ENCODE measurements at regions not wholly inside any gene's neighbourhood (a gene's known extent, or its start where the extent isn't known, plus 50 kb on each side); places are given as distances from the start of the nearest gene placed in this dataset.

GRCh38 chr6:93785694-93786030 is 366.3 kb upstream of the EPHA7 start:
- no peak for DNase-seq

- DNase-seq = peak; percentile 80
Measured at GRCh38 chr6:93784794-93785693, 365.7 kb upstream of the EPHA7 start.

DNA sequence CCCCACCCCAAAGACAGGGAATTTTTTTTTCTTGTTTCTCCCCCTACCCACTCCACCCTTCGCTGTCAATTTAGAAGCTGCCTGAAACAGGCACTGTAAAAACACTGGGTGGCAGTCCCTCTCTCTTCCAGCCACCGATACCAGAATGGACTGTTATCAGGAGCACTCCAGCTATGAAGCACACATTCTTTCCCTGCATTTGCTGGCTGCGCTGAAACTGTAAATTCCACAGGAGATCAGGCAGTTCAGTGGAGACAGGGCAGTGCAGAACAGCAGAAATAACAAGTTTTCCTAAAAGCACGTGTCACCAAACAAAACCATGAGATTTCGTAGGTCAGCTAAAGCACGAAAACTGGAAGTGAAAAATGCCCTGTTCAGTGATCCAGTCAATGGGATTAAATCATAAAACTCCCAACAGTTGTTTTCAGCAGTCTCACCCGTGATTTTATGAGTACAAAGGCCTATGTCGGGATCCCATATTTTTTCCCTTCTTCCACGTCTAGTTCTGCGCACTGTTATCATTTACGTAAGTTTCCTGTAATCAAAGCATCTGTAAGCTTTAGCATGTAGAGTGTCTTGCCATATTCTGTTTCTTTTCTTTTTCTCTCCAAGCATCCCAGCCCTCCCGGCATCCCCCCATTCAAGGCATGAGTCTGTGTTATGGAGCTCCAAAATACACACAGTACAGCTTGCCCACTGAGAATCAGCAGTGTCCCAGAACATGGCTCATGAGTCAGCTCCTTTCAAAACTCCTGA is 359.9 kb upstream of the EPHA7 start:
- no peak for DNase-seq

DNA sequence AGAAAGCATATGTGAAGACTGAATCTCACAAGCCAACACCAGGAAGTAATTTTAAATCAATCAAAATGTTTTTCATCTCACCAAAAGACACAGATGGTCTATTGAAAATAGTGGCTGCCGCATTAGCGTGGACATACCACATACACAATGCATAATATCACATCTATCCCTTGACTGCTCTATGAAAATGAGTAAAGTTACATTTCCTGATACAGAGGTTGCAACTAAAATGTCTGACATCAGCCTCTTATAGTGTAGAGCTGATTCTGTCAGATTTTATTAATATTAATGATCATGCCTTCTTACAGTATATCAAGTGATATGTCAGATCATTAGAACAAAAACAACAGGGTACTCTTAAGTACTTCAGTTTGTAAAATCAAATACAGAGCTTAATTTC is 339.8 kb upstream of the EPHA7 start:
- DNase-seq = no peak

GRCh38 chr6:93751969-93752368 is 332.6 kb upstream of the EPHA7 start:
- DNase-seq = no peak

DNA sequence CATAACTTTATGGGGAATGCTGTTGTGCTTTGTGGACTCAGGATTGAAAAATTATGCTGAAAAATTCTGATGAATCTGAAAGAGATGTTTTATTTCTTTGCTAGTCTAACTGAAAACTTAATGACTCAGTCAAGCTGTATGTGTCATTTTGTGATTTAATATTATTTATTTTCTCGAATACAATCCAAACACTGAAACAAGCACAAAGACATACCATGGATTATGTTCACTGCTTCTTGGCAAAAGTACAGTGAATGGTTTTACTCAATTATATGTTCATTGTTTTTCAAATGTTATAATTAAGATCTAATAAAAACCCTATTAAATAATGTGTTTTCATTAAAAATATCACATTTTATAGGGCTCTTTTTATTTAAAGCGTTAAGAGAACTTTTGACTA is 330.6 kb upstream of the EPHA7 start:
- no peak for DNase-seq

DNA sequence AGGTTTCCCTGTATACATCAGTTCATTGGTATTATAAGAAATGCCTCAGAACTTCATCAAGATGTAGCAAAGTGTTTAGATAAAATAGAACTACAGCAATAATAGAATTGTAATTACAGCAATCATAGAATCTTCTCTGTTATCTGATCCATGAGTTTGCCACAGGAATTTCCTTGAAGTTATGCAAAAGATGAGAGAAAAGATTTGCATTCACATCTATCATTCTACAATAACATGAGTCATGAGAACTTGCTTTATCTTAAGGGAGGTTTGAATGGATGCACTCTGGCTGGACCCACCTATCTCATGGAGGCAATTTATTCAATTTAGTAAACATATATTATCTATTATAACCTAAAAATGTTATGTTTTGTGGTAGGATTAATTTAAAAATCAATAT is 329.8 kb upstream of the EPHA7 start:
- no peak for DNase-seq

DNA sequence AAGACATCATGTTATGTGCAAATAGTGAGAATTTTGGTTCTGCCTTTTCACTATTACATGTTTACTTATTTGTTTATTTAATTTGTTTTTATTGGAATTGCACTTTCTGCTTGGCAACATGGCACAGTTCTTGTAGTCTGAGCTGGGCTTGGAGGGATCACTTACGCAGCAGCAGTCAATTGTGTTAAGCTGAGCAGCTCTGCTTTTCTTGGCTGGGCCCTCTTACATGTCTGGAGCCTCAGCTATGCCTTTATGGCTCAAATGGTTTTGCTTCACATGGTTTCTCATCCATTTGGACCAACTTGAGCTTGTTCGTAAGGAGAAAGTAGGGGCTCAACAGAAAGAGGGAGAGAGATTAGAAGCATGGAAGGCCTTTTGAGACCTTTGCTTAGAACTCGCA is 327.5 kb upstream of the EPHA7 start:
- no peak for DNase-seq

- no peak for DNase-seq
Measured at GRCh38 chr6:93745306-93745705, 325.9 kb upstream of the EPHA7 start.

GRCh38 chr6:93735099-93735498 is 315.7 kb upstream of the EPHA7 start:
- DNase-seq = no peak

GRCh38 chr6:93731306-93731705 is 311.9 kb upstream of the EPHA7 start:
- no peak for DNase-seq

DNA sequence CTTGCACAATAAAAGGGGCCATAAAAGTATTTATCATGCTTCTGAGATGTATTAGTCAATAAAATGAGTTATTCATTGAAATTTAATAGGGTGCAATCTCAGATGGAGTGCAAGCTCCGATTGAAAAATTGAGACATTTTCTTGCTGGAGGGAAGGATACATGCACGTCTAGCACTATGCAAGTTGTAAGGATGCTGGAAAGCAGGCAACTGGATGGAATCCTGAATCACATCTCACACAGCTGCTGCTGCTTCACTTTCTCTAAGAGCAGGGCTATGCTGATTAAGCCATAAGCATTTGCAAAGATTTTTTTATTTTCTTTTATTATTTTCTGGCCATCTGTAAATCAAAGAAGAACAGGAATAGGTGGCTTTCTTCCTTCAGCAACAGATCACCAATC is 308.8 kb upstream of the EPHA7 start:
- DNase-seq = peak; percentile 7

- DNase-seq = no peak
Measured at GRCh38 chr6:93727447-93727846, 308.1 kb upstream of the EPHA7 start.

- DNase-seq = peak; percentile 4
Measured at GRCh38 chr6:93721386-93722048, 302.2 kb upstream of the EPHA7 start.

DNA sequence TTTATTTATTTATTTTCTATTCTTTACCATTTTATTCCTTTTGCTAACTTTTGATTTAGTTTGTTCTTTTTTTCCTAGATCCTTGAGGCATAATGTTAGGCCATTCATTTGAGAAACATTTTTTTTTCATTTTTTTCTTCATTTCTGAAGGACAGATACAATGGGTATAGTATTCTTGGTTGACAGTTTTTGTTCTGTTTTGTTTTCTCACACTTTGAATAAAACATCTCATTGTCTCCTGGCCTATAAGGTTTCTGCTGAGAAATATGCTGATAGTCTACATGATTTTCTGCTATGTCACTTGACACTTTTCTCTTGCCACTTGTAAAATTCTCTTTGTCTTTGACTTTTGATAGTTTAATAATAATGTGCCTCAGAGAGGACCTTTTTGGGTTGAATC is 294.6 kb upstream of the EPHA7 start:
- no peak for DNase-seq

- DNase-seq = no peak
Measured at GRCh38 chr6:93703431-93703830, 284.1 kb upstream of the EPHA7 start.

DNA sequence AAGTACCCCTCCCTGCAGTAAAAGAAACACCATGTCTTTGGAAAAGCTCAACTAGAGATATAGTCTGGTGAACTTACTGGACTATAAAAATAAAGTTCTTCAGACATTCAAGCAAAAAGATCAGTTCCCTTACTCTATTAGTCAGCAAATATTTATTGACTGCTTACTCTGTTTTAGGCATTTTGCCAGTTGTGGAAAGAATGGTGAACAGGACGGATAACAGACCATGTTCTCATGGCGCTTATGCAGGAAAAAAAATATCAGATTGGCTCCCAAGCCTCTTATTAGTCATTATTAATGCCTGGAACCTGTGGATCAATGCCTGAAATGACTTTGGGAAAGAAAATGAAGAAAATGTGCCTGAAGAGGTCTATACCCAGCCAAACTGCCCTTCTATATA is 282.2 kb upstream of the EPHA7 start:
- no peak for DNase-seq

DNA sequence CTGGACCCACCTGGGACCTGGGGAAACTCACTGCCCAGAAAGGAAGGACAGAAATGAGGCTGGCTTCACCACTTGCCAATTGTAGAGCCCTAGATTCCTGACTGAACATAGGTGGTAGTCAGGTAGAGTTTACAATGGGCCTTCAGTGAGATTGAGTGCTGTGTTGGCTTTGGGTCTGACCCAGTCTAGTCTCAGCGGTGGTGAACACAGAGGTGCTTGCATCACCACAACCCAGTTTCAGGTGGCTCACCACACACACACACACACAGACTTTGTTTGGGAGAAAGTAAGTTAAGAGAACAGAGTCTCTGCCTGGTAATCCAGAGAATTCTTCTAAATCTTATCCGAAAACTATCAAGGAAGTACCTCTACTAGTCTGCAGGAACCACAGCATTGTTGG is 266.1 kb upstream of the EPHA7 start:
- no peak for DNase-seq

- no peak for DNase-seq
Measured at GRCh38 chr6:93684339-93684738, 265.0 kb upstream of the EPHA7 start.

- no peak for DNase-seq
Measured at GRCh38 chr6:93679836-93680235, 260.5 kb upstream of the EPHA7 start.

GRCh38 chr6:93678841-93679454 is 259.6 kb upstream of the EPHA7 start:
- DNase-seq = peak; percentile 52

DNA sequence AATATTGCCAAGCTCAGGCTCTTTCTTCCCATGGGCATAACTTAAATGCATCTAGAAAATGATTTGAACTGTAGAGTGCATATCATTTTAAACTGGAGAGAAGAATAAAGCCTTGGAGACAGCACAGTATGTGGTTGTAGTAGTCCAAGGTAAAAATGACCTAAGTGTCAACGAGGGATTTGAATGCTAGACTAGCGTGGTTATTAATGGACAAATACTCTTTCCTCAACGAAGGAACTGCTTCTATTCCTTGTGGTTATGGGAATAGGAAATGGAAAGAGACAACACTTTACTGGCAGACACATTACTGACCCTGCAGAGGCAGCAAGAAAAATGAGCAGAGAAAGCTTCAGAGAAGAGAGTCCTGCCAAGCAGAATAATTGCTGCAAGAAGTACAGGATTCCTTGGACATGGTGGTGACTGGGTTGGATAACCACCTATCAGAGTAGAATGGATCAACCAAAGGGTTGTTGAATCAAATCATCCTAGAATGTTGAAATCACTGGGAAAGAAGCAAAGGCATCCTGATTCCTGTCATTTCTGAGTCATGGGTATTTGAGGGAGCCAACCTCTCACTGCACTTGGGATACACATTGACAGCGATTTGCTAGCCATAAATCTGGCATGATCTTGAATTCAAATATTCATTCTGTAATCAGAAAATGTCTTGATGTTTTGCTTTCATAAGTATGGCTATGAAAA is 258.1 kb upstream of the EPHA7 start:
- DNase-seq = peak; percentile 44
